ENCODE measurements at regions not wholly inside any gene's neighbourhood (a gene's known extent, or its start where the extent isn't known, plus 50 kb on each side); places are given as distances from the start of the nearest gene placed in this dataset.

GRCh38 chr10:28744069-28744768, 66.9 kb downstream of the BAMBI start:
- DNase-seq (ENCODE audit: low read depth), result no peak
- H3K4me3 ChIP-seq (ENCODE audit: low read depth, low read length), result no peak overlapping the region
- no peak for TF ChIP-seq CTCF (IDR thresholded peaks at IDR 0.05; ENCODE audit: insufficient read depth, low read depth, low read length)

DNA sequence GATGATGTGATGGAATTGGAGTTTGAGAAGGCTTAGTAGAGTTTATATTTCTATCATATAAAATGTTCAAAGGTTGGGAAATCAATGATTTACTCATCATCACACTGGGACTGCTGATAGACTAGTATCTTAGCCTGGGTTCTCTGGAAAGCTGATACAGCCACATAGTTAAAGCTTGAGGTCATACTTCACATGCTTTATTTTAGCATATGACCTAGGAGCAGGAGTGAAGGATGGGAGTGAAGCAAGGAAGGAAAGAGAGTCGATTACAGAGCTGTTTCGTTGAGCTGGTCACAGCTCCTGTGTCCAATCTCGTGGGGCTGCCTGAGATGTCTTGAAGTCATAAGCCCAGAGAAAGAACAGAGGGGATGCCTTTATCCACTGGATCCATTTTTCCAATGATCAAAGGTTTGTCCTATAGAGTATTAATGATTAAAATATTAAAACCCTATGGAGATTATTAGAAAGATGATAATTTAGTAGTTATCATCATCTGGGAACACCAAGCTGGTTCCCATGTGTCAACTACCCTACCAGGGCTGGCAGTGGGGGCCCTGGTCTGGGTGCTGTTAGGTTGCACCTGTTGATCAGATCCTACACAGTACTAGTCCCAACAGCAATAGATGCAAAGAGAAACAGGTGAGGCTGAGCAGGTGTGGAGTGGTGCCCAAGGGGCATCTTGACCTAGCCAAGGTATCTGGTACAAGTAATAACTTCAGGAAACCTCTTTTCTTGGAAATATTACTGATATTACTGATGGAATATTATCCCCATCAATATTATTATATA, 77.8 kb downstream of the BAMBI start:
- peak; percentile 81 for DNase-seq (ENCODE audit: low read depth)
- TF ChIP-seq CTCF (IDR thresholded peaks at IDR 0.05; ENCODE audit: insufficient read depth, low read depth, low read length), result no peak
- no peak overlapping the region for H3K4me3 ChIP-seq (ENCODE audit: low read depth, low read length)

GRCh38 chr10:28761084-28761846, 83.9 kb downstream of the BAMBI start:
- H3K4me3 ChIP-seq (ENCODE audit: low read depth, low read length), result no peak overlapping the region
- DNase-seq (ENCODE audit: low read depth), result no peak
- TF ChIP-seq CTCF (IDR thresholded peaks at IDR 0.05; ENCODE audit: insufficient read depth, low read depth, low read length), result no peak

DNA sequence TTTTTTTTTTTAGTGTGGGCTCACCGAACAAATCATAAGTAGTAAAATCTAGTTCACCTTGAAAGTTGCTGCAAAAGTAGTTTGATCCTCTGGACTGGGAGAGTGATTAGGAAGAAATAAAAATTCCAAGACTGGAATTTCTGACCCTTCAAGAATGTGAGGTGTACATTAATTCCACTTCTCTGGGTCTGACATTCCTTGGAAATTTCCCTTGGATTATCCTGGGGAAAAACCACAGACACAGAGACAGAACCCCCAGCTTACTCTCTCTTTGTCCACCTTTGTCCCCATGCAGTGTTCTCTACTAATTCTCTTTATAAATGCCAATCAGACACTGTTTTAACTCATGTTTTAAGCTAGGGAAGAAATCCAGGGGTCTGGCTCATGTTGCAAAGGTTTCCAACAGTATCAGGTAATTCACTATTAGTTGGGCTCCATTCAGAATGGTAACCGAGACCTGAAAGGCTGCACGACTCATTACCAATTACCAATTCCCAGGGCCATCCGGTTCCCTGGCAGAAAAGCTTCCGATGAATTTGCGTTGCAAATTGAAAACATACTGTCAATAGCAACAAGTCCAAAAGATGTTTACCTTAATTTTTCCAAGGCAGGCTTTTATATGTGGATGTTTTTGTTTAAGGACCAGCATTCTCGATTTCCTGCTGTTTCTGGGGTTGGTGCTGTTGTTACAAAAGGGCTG, 86.3 kb downstream of the BAMBI start:
- TF ChIP-seq CTCF (IDR thresholded peaks at IDR 0.05; ENCODE audit: insufficient read depth, low read depth, low read length), result no peak
- no peak overlapping the region for H3K4me3 ChIP-seq (ENCODE audit: low read depth, low read length)
- no peak for DNase-seq (ENCODE audit: low read depth)

DNA sequence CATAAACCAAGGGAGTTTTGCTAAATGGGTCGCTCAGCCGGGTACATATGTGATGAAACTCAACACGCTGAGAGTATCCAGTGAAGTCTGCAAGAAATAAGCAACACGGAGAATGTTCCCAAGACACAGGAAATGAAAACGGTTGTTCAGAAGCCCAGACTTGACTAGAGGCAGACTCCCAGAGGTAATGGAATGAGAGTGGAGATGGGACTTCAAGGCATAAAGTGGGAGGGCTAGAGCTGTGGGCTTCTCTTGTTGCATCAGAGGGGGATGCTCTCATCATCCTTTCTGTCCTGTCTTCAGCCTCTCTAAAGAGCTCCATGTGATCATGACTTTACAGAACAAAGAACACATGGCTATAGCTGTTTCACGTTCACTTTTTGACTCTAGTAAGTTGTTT, 88.3 kb downstream of the BAMBI start:
- DNase-seq (ENCODE audit: low read depth), result peak; percentile 14
- TF ChIP-seq CTCF (IDR thresholded peaks at IDR 0.05; ENCODE audit: insufficient read depth, low read depth, low read length), result no peak
- H3K4me3 ChIP-seq (ENCODE audit: low read depth, low read length), result no peak overlapping the region

- no peak overlapping the region for H3K4me3 ChIP-seq (ENCODE audit: low read depth, low read length)
- TF ChIP-seq CTCF (IDR thresholded peaks at IDR 0.05; ENCODE audit: insufficient read depth, low read depth, low read length), result no peak
- DNase-seq (ENCODE audit: low read depth), result no peak
Measured at GRCh38 chr10:28768227-28768626, 90.9 kb downstream of the BAMBI start.
